ENCODE measurements at regions not wholly inside any gene's neighbourhood (a gene's known extent, or its start where the extent isn't known, plus 50 kb on each side); places are given as distances from the start of the nearest gene placed in this dataset.

DNA sequence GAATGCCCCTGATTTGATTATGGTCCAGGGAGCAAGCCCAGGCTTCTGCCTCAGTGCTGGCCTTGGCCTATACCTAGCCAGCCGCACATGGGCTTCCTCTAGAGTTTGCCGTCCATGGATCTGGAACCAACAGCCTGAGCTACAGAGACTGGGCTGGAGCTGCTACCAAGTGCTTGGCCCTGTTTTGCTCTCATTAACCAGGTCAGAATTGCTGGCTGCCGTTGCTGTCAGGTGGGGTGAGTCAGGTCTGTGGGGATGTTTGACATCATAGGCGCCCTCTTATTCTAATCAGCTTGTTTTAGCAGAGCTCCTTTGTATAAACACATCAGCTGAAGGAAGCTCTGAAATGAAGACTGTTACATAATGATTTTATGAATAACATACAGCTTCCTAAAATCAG is 83.1 kb upstream of the PHACTR2 start:
- no peak for DNase-seq

GRCh38 chr6:143592335-143592734 is 80.8 kb upstream of the FUCA2 start:
- peak; percentile 14 for DNase-seq

- no peak for DNase-seq
Measured at GRCh38 chr6:143591441-143591840, 79.9 kb upstream of the FUCA2 start.

DNA sequence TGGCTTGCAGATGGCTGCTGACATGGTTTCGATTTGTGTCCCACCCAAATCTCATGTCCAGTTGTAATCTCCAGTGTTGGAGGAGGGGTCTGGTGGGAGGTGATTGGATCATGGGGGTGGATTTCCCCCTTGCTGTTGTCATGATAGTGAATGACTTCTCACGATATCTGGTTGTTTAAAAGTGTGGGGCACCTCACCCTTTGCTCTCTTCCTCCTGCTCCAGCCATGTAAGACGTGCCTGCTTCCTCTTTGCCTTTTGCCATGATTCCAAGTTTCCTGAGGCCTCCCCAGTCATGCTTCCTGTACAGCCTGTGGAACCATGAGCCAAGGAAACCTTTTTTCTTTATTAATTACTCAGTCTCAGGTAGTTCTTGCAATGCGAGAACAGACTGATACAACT is 77.6 kb upstream of the FUCA2 start:
- DNase-seq, result no peak

DNA sequence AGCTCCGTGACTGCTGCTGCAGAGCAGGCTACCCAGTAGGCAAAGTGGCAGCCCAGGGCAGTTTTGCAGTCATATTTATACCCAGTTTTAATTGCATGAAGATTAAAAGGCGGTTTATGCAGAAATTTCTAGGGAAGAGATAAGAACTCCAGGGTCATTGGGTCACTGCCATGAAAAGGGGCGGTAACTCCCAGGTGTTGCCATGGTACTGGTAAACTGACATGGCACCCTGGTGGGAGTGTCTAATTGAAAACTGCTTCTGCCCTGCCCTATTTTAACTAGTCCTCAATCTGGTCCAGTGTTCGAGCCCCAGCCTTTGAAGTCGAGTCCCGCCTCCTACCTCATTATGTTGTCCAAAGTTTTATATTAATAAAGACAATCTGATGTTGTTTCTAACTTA is 75.0 kb upstream of the FUCA2 start:
- DNase-seq, result no peak

- DNase-seq, result no peak
Measured at GRCh38 chr6:143585716-143586115, 74.2 kb upstream of the FUCA2 start.

GRCh38 chr6:143585241-143585640 is 73.7 kb upstream of the FUCA2 start:
- no peak for DNase-seq

- DNase-seq, result no peak
Measured at GRCh38 chr6:143583542-143584327, 72.2 kb upstream of the FUCA2 start.

GRCh38 chr6:143581835-143582480 is 70.4 kb upstream of the FUCA2 start:
- DNase-seq, result no peak

DNA sequence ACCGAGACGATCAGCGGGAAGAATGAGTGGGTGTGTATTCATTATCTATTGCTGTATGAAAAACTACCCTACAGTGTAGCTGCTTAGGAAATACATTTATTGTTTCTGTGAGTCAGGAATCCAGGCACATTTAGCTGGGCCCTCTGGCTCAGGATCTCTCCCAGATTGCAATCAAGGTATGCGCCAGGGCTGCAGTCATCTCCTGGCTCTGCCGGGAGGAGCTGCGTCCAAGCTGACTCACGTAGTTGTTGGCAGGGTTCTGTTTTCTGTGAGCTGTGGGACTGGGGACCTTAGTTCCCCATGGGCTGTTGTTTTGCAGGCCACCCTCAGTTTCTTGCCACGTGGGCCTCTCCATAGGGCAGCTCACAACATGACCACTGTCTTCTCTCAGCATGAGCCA is 68.2 kb upstream of the FUCA2 start:
- no peak for DNase-seq

GRCh38 chr6:143578054-143578453 is 66.5 kb upstream of the FUCA2 start:
- no peak for DNase-seq

- no peak for DNase-seq
Measured at GRCh38 chr6:143575901-143576426, 64.4 kb upstream of the FUCA2 start.

DNA sequence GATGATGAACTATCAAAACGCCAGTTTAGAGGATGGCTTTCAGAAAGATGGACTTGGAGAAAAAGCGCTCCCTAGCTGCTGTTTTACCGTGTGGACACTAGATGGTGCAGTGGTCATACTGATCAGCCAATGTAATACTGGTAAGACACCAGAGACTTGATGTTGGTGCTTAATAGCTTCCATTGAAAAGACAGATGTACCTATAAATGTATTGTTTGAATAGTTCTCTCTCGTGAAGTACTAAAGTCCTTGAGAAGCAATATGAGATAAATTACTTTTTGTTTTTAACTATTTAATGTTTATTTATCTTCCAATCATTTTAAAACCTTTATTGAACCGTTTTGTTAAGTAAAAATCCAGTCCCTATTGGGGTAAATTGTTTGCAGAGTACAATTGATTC is 63.9 kb upstream of the FUCA2 start:
- peak; percentile 87 for DNase-seq

GRCh38 chr6:143570147-143570853 is 58.8 kb upstream of the FUCA2 start:
- no peak for DNase-seq

- DNase-seq, result peak; percentile 11
Measured at GRCh38 chr6:143569040-143569439, 57.5 kb upstream of the FUCA2 start.

DNA sequence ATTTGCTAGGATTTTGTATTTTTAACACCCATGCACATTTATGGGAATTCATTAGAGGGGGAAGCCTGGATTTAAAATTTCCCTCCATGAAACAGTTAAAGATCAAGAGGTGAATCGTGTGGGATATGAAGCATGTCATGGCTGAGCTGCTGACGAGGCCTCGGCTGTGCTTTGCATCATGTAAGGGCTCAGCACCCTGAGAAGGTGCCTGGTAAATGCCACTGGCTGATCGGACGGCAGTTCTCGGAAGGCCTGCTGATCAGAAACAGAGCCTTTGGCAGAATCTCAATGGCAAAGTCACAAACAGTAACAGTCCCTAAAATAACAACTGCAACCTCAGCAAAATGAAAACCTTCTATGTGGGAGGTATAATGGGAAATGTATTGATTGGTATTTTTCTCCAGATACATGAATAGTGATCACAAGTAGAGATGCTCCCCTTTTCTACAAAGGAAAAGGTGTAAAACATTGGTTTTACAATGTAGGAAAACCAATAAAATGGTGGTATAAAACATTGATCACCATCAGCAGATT is 53.0 kb upstream of the FUCA2 start:
- no peak for DNase-seq

DNA sequence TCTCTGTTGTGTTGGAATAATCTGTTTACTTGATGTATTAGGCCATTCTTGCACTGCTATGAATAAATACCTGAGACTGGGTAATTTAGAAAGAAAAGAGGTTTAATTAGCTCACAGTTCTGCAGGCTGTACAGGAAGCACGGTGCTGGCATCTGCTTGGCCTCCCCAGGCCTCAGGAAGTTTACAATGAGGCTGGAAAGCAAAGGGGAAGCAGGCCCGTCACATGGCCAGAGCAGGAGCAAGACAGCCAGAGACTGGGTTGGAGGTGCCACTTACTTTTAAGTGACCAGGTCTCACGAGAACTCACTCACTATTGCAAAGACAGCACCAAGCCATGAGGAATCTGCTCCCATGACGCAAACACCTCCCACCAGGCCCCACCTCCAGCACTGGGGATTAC is 50.6 kb upstream of the FUCA2 start:
- DNase-seq, result no peak

Measured in NCI-H1105 treated with DMSO at 0.1 percent for 48 hours (cell line).